Inflammatory macrophage (primary cell): ENCODE measurements at regions not wholly inside any gene's neighbourhood (a gene's known extent, or its start where the extent isn't known, plus 50 kb on each side); places are given as distances from the start of the nearest gene placed in this dataset.

Experiments used
- DNase-seq, 2 donors: peaks; one replicate each; pipeline ENCODE4 v3.0.0-alpha.2; 2020 to 2022

GRCh38 chr11:43545610-43546009 is 134.9 kb upstream of the HSD17B12 start:
- DNase-seq, result no peak

GRCh38 chr11:43546561-43547429 is 133.7 kb upstream of the HSD17B12 start:
- no peak for DNase-seq

GRCh38 chr11:43547430-43547831 is 133.1 kb upstream of the HSD17B12 start:
- no peak for DNase-seq

- no peak for DNase-seq
Measured at GRCh38 chr11:43547889-43548381, 132.6 kb upstream of the HSD17B12 start.

- DNase-seq, result peak; percentile 3 to 30
Measured at GRCh38 chr11:43548916-43549315, 131.6 kb upstream of the HSD17B12 start.

- no peak for DNase-seq
Measured at GRCh38 chr11:43549624-43550023, 130.9 kb upstream of the HSD17B12 start.

- DNase-seq, result no peak
Measured at GRCh38 chr11:43550714-43551113, 129.8 kb upstream of the HSD17B12 start.

GRCh38 chr11:43554148-43554473 is 126.4 kb upstream of the HSD17B12 start:
- no peak for DNase-seq

GRCh38 chr11:43555186-43555585 is 125.4 kb upstream of the HSD17B12 start:
- DNase-seq, result no peak

- DNase-seq, result no peak
Measured at GRCh38 chr11:43555816-43556611, 124.5 kb upstream of the HSD17B12 start.

GRCh38 chr11:43556612-43557375 is 123.7 kb upstream of the HSD17B12 start:
- no peak for DNase-seq

GRCh38 chr11:43557553-43558110 is 122.9 kb upstream of the HSD17B12 start:
- no peak for DNase-seq

- no peak for DNase-seq
Measured at GRCh38 chr11:43558146-43558545, 122.4 kb upstream of the HSD17B12 start.

- DNase-seq, result no peak
Measured at GRCh38 chr11:43558556-43559127, 121.9 kb upstream of the HSD17B12 start.

GRCh38 chr11:43561832-43562231 is 118.7 kb upstream of the HSD17B12 start:
- no peak for DNase-seq

- DNase-seq, result peak; percentile 34 to 50
Measured at GRCh38 chr11:43567396-43567975, 113.1 kb upstream of the HSD17B12 start.

GRCh38 chr11:43573233-43573632 is 107.3 kb upstream of the HSD17B12 start:
- DNase-seq, result no peak

- DNase-seq, result no peak
Measured at GRCh38 chr11:43573873-43574272, 106.7 kb upstream of the HSD17B12 start.

- no peak for DNase-seq
Measured at GRCh38 chr11:43574411-43574810, 106.1 kb upstream of the HSD17B12 start.

- no peak for DNase-seq
Measured at GRCh38 chr11:43574949-43575912, 105.3 kb upstream of the HSD17B12 start.

- no peak for DNase-seq
Measured at GRCh38 chr11:43575913-43576310, 104.6 kb upstream of the HSD17B12 start.
